Activated CD4-positive, alpha-beta T cell treated with anti-CD3 and anti-CD28 coated beads, Interleukin-10, Interleukin-2, amounts not matched to agents 100 ng/mL and 50 ng/mL, durations not matched to agents 16 hours and 8 hours (primary cell): ENCODE measurements at regions not wholly inside any gene's neighbourhood (a gene's known extent, or its start where the extent isn't known, plus 50 kb on each side); places are given as distances from the start of the nearest gene placed in this dataset.
"Not testable (repeated sequence)": the region's sequence is repeated elsewhere in the genome, so short reads cannot be mapped to it uniquely, and the experiment has no call there.

Experiments used
- DNase-seq: peaks from one replicate; pipeline ENCODE4 v3.0.0-alpha.2; 2020

DNA sequence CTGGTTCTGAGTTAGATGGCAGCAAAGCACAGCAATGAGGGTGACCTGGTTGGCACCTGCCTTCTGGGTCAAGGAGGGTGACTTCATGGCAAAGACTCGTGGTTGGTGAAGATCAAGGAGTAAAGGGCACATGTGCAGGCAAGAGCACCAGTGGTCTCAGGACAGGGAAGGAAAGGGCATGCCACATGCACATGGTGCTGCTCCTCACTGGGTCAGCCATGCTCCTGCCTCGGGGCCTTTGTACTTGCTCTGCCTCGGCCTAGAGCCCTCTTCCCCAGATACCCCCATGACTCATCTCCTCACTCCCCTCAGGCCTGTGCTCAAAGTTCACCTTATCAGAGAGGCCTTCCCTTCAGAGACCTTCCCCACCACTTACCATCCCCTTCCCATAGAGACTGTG, 106.7 kb upstream of the KDM7A start:
- no peak for DNase-seq

DNA sequence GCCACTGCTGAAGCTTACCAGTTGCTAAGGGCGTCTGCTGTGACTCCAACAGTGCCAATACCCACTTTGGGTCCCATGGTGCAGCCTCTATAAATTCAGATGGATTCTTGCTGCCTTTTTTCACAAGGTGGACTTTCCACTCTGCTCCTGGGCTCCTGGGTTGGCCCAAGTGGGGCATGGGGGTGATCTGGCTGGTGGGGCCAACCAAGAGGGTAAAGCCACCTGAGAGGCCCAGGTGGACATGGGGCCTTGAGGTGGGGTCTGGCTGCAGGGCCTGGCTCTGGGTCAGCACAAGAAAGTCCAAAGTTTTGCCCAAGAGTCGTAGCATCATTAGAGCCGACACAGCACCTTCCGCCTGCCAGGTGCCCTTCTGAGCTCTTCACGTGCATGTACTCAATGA, 105.2 kb upstream of the KDM7A start:
- DNase-seq = no peak

DNA sequence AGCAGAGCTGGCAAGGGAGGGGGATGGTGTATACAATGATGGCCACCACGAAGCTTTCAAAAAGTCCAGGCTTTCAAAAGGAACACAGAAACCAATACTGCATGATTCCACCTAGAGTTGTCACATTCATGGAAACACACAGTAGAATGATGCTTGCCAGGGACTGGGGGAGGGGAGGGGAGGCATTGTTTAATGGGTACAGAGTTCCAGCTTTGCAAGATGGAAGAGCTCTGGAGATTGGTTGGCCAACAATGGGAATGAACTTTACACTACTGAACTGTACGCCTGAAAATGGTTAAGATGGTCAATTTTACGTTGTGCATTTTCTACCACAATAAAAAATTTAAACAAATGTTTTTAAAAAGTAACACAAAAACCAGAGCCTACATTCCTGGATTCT, 104.5 kb upstream of the KDM7A start:
- no peak for DNase-seq

DNA sequence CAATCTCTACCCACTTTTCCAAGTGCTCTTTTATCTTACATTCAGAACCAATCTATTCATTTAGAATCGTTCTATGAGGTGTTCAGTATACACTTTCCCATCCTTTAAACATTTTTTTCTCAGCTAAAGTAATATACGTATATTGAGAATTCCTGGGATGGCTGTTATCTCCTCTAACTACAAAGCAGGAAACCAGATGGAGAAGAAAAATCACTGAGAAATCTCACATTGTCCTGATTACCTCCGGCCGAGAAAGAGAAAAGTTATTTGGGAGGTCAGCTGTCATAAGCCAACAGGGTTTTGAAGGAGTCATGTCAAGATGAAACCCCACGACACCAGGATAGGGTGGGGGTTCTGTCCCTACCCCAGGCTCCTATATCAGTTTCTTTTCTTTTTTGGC, 99.2 kb upstream of the KDM7A start:
- DNase-seq = no peak

DNA sequence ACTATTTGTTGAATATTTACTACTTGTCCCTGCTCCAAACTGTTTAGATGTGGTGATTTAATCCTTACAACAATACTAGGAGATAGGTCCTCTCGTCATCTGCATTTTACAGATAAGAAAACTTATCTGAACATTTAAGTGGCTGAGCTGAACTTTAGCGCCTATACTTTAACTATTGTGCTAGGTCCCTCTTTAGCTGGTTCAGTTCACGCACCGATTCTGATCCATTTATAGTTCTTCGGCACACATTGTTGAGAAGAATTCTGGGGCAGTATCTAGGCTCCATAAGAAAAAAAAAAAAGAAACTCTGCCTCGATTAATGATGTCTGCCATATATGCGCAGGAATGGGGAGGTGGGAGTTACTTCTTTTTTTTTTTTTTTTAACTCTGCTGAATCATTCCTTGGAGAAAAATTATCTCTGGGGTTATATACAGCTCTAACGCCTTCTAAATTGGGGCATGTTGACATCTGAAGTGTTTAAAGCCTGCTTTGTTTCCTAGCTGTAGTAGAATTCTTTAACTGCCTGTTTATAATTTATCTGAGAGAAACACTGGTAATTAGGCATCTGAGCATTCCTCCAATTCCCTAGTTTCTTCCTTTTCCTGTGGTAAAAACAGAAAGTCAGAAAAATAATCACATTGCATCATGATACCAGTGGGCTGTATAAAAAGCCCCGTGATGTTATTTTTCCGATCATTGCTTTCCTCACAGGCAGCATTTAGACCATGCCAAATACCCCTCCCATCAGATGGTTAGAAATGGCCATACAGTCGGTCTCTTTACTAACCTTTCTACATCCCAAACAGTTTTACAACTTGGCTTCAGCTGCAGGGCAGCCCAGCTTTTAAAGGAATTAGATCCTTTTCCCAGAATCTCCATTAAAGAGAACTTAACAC, 98.5 kb upstream of the KDM7A start:
- no peak for DNase-seq

DNA sequence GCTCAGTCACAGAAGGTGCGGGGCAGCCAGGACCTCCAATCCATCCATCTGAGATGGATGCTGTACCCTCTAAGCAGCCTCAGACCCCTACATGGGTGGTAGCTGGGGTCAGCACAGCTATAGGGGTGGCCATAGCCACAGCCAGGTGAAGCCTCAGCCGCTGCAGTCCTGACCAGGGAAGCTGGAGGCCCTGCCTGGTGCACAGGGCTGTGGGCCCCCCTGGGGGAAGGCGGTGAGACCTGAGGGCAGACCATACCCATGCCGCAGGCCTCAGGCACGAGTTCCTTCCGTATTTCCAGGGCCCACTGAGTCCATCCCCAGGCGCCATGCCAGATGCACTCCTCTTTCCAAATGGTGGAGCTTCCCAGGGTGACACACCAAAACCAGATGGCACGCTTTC, 96.6 kb upstream of the KDM7A start:
- DNase-seq = no peak

DNA sequence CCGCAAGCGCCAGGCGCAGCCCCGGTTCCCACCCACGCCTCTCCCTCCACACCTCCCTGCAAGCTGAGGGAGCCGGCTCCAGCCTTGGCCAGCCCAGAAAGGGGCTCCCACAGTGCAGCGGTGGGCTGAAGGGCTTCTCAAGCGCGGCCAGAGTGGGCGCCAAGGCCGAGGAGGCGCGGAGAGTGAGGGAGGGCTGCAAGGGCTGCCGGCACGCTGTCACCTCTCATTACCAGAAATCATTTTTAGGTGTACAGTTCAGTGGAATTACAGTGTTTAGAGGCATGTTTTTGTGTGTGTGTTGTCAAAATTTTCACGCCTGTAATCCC, 94.8 kb upstream of the KDM7A start:
- not testable (repeated sequence) for DNase-seq

DNA sequence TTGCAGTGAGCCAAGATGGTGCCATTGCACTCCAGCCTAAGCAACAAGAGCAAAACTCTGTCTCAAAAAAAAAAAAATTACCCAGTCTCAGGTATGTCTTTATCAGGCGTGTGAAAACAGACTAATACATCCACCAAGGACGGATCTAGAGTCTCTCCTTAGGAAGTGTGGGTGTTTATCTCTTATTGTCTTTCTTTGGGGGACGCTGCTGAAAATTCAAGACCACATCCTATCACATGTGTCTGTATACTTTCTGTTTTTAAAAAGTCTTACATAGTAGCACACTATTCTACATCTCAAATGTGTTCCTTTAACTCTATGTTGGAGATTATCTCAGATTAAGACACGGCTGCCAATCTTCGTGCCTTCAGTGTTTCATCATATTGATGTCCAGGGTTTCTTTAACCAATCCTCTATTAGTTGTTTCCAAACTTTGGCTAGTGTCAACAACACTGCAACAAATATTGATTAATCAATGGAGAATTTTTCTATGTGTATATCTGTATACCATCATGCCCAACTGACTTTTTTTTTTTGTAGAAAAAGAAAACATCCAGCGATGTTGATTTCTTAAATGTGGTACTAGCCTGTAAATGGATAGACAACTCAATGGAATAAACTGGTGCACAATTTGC, 92.3 kb upstream of the KDM7A start:
- DNase-seq = no peak

DNA sequence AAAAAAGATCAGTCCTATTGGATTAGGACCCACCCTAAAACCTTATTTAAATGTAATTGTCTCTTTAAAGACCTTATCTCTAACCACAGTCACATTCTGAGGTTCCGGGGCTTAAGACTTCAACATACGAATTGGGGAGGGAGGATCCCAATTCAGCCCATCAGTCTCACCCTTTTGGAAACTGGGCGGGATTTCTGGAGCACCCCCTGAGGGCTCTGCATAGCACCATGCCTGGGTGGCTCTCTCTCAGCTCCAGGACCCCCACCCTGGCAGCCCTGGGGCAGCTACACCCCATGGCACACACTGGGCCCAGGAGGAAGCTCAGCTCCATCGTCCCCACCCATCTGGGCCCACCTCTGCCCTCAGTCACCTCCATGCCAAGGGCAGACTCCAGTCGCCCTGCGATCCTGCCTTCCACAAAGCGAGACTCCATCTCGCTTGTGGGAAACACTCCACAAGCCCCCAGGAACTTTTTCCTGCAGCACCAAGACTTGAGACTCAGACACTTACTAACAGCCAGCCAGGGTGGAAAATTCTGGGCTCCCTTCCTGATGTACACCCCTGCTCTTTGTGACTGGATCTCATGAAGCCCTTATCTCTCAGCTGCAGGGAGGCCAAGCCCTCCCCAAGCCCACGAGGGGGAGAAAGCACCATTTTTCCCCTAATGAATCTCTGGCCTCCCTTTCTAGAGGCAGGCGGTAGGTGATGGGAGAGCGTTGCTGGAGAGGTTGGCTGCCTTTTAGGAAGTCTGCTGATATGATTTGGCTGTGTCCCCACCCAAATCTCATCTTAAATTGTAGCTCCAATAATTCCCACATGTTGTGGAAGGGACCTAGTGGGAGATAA, 90.8 kb upstream of the KDM7A start:
- DNase-seq = no peak

DNA sequence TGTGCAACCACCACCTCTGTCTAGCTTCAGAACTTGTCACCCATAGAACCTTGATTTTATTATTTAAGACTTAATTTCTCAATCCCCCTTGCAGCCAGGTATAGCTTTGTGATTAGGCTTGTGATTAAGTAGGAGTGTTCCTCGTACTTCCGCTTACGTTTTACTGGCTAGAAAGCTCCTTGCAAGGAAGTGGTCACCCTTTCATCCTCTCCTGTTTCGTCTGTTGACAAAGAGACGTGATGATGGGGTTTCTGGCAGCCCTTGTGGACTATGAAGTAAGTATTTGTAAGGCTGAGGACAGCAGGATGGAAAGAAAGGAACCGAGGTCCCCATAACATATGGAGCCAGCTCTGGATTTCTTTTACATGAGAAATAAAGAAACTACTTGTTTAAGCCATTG, 86.5 kb upstream of the KDM7A start:
- DNase-seq = peak; percentile 73

DNA sequence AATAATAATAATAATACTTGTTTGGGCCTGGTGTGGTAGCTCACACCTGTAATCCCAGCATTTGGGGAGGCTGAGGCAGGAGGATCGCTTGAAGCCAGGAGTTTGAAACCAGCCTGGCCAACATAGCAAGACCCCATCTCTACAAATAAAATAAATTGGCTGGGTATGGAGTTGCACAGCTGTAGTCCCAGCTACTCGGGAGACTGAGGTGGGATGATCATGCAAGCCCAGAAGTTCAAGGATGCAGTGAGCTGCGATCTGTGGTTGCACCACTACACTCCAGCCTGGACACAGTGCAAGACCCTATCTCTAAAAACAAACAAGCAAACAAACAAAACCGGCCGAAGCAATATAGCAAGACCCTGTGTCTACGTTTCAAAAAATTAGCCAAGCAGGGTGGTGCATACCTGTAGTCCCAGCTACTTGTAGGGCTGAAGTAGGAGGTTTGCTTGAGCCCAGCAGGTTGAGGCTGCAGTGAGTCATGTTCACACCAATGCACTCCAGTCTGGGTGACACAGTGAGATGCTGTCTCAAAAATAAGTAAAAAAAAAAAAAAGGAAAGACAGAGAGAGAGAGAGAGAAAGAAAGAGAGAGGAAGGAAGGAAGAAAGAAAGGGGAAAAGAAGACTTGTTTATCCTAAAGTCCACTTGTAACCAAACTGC, 85.6 kb upstream of the KDM7A start:
- peak; percentile 23 for DNase-seq

DNA sequence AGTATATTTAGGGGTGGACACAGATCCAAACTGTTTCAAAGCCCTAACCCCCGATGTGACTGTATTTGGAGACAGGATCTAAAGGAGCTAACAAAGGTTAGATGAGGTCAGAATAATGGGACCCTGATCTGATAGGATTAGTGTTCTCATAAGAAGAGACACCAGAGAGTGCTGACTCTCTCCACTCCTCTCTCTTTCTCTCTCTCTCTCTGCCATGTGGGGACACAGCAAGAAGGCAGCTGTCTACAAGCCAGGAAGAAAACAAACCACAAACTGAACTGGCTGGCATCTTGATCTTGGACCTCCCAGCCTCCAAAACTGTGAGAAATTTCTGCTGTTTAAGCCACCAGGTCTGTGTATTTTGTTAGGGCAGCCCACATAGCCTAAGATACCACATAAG, 84.7 kb upstream of the KDM7A start:
- DNase-seq = no peak

DNA sequence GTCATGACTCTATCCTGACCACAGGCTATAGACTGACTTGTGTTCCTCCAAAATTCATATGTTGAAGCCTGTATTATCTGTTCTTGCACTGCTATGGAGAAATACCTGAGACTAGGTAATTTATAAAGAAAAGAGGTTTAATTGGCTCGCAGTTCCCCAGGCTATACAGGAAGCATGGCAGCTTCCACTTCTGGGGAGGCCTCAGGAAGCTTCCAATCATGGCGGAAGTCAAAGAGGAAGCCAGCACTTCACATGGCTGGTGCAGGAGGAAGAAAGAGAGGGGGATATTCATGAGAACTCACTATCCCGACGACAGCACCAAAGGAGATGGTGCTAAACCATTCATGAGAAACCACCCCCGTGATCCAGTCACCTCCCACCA, 84.3 kb upstream of the KDM7A start:
- no peak for DNase-seq

DNA sequence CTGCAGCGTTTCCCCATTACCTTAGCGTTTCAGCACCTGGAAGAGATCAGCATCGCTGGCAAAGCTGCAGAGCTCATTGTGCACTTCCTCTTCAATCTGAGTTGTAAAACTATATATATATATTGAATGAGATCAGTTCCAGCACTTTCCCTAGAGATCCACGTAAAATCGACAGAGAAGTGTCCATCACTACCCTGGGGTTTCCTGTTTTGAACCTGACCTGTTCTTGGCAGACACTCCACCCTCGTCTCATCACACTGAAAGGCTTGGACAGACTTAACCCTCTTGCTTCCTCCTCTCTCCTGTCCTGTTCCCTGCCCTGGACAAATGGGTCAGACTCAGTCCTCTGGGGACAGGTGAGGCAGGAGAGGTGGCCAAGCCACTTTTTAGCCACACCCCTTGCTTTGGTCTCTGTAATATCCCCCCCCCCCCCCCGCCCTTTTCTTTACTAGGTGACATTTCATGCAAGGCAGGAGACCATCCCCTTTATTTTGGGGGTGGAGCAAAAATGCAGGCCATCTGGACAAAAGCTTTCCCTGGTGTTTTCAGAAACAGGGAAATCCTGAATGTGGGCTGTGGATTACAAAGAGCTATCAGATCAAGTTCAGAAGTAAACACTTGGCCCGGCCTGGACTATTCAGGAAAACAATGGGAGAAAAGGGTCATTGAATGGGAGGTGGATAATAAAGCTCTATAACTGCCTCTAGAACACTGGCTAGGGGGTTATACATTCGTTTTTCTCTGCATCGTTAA, 83.7 kb upstream of the KDM7A start:
- DNase-seq = no peak

DNA sequence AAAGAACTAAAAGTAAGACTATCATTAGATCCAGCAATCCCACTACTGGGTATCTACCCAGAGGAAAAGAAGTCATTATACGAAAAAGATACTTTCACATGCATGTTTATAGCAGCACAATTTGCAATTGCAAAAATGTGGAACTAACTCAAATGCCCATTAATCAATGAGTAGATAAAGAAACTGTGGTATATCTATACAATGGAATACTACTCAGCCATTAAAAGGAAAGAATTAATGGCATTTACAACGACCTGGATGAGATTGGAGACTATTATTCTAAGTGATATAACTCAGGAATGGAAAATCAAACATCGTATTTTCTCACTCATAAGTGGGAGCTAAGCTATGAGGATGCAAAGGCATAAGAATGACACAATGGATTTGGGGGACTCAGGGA, 80.5 kb upstream of the KDM7A start:
- DNase-seq = not testable (repeated sequence)

DNA sequence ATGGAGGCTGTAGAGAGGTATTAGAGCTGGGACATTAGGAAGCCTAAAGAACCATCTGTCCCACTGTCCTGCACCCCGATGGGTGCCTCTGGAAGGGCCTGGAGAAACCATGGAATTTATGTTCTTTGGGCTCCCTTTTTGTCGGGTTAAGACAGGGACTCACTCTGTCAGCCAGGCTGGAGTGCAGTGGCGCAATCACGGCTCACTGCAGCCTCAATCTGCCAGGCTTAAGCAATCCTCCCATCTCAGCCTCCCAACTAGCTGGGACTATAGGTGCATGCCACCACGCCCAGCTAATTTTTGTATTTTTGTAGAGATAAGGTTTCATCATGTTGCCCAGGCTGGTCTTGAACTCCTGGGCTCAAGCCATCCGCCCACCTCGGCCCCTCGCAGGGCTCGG, 78.2 kb upstream of the KDM7A start:
- DNase-seq = not testable (repeated sequence)

DNA sequence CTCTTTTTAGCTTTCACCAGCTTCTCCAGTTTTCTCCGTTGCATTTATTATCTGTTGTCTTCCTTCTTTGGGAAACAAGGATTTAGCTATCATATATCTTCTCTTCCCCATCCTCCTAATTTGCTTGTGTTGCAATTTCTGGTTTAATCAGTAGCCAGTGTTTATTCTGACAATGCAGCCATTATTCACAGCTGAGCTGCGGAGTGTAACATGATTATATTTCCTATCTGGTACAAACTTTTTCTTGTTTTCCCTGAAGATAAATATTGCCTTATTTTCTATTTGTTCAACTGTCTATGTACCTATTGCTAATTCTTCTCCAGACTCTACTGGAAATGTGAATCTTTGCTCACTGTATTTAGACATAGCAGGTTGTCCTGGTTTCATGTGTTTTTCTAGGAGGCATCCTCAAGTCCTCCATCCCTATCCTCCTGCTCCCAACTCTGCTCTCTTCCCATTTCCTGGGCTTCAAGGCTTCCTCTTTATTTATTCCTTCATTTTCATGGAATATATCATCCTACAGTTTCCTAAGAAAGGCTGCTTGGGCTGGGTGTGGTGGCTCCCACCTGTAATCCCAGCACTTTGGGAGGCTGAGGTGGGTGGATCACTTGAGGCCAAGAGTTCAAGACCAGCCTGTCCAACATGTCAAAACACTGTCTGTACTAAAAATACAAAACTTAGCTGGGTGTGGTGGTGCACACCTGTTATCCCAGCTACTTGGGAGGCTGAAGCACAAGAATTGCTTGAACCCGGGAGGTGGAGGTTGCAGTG, 72.4 kb upstream of the KDM7A start:
- DNase-seq = no peak

DNA sequence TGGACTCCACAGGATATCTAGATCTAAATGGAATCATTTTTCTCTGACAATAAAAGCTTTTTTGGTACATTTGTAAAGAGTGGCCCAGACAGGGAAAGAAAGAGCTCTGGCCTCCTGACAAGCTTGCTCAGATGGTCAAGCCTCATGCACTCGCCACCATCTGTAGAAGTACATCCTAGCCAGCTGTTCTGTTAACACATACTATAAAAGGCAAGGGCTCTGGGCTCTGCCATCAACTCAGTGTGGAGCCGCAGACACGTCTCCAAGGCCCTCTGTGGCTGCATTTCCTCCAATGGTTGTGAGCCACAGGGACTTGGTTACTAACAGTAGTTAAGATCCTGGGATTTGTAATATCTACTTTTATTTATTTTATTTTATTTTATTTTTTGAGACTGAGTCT, 70.8 kb upstream of the KDM7A start:
- DNase-seq = no peak

DNA sequence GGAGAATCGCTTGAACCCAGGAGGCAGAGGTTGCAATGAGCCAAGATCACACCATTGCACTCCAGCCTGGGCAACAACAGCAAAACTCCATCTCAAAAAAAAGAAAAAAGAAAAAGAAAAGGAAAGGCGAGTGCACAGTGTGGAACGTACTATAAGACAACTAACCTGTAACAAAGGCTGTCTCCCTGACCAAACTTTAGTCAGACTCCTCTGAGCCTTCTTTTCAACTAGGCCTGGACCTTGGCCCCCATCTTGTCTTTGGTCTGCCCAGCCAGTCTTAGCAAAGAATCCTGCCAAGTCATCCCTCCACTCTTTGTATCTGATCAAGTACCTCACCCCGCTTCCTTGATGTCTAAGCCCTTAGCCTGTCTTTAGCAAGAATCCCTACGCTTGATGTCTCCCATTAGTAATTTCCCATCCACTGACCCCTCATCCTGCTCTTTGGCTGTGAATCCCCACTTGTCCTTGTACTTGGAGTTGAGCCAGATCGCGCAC, 68.9 kb upstream of the KDM7A start:
- DNase-seq = no peak

DNA sequence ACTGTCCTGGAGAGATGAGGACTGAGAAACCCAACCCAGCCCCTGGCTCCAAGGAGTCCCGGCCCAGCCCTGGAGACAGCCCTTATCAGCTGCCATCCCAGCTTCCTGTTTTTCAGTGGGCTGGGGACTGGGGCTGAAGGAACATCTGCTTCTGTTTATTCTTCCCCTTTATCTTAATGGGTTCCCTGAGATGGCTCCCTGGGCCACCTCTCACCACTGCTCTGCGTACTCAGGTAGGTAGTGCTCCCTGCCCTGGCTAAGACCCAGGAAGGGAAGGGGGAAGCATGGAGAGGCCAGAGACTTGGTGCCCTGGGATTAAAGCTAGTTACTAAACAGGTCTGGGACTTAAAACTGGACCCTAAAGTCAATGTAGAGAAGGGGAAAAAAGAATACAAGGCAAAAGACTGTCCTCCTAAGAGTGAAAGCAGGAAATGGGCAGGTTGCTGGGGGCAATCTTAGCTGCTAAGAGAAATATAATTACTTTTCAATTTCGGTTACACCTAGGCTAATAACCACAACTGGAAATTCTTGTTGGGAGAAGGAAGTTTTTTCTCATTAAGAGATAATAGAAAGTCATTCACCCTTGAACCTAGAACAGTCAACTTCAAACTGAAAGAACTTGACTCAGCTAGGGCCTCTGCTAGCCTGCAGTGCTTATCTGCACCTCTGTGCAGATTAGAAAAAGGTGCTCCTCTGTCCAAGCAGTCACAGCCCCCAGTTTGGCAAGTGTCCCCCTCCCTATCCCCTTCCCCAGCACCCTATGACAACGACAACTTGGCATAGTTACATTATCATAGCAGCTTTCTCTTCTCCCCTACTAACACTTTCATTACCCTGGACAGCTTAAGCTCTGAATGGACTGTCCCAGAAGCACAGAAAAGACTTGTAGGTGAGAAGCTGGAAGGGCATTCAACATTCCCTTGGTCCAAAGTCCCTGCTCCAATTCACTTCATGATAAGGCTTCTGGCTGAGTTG, 65.6 kb upstream of the KDM7A start:
- peak; percentile 55 for DNase-seq

DNA sequence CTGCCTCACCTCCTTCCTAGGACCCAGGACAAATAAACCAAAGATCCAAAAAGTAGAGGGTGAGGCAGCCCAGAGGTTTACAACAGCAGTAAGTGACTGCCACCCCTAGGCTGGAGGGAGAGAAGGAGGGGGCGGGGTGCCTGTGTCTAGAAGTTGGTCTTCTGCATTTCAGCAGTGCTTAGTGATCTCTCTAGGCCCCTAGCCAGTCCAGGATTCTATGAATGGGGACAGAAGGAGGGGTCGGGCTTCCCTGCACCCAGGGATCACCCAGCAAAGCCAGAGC, 62.8 kb upstream of the KDM7A start:
- DNase-seq = no peak
